ENCODE measurements at regions not wholly inside any gene's neighbourhood (a gene's known extent, or its start where the extent isn't known, plus 50 kb on each side); places are given as distances from the start of the nearest gene placed in this dataset.

DNA sequence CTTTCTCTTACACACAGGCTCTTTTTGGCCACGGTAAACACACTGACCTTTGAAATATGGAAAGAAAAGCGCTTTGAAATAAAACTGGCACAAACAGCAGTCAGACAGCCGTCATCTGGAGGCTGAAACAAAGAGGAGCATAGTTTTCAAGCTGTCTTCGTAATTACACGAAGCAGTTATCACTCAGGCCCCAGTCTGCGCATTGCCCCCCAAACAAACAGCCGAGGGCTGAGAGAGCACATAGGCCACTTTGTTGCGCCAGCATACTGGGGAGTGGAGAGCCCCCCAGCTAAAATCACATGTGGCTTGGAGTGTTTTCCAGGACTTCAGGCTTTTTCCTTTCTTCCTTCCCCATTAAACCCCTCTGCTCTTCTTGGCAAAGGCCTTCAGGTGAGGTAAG is 142.9 kb upstream of the BTG1 start:
- TF ChIP-seq, protein P1, sequence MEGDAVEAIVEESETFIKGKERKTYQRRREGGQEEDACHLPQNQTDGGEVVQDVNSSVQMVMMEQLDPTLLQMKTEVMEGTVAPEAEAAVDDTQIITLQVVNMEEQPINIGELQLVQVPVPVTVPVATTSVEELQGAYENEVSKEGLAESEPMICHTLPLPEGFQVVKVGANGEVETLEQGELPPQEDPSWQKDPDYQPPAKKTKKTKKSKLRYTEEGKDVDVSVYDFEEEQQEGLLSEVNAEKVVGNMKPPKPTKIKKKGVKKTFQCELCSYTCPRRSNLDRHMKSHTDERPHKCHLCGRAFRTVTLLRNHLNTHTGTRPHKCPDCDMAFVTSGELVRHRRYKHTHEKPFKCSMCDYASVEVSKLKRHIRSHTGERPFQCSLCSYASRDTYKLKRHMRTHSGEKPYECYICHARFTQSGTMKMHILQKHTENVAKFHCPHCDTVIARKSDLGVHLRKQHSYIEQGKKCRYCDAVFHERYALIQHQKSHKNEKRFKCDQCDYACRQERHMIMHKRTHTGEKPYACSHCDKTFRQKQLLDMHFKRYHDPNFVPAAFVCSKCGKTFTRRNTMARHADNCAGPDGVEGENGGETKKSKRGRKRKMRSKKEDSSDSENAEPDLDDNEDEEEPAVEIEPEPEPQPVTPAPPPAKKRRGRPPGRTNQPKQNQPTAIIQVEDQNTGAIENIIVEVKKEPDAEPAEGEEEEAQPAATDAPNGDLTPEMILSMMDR (IDR thresholded peaks at IDR 0.05) = no peak
- TF ChIP-seq EZH2 (IDR thresholded peaks at IDR 0.05) = no peak
- TF ChIP-seq EZH2phosphoT487 (IDR thresholded peaks at IDR 0.05) = no peak
- Histone ChIP-seq H3F3A (ENCODE audit: low read depth) (no peaks in the 10 kb centered on the region), H3K4me1 (no peaks in the 10 kb centered on the region), H3K9ac (no peak overlapping the region), H3K79me2 (ENCODE audit: low read depth) (no peaks in the 10 kb centered on the region), H3K4me2 (no peak overlapping the region), H3K4me3 (no peak overlapping the region), H3K9me3 (ENCODE audit: low read depth) (no peaks in the 10 kb centered on the region), H3K36me3 (no peaks in the 10 kb centered on the region), H4K20me1 (ENCODE audit: low read depth) (no peaks in the 10 kb centered on the region), H2AFZ (replicated peaks) (no peak overlapping the region), H3K27me3 (no peaks in the 10 kb centered on the region), H3K27ac (no peak overlapping the region)
- DNase-seq (ENCODE audit: low spot score) = no peak
- H3K36me3 Mint-ChIP-seq = no peaks in the 10 kb centered on the region
- H3K4me3 Mint-ChIP-seq = no peak overlapping the region
- no peaks in the 10 kb centered on the region for H3K27me3 Mint-ChIP-seq (ENCODE audit: insufficient read depth, low read depth)
- H3K27ac Mint-ChIP-seq = no peak overlapping the region
- no peaks in the 10 kb centered on the region for H3K4me1 Mint-ChIP-seq
- H3K9me3 Mint-ChIP-seq = no peaks in the 10 kb centered on the region

DNA sequence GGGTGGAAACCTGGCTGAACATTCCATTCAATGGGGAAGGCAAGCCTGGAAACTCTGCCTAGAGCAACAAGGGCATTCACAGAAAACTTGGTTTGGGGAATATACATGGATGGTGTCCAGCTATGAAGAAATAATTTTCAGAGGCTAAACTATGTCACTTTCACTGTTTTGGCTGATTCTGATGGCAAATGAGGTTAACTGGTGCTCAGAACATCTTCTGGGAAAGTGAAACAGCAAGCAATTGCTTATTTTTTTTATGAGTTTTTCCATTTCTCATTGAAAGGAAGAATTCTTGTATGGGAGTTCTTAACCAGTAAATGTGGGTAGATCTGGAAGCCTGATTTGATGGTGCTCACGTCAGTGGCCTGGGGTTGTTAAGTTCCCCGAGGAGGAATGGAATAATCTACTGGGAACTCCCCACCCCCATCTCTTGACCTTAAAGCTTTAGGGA is 132.8 kb upstream of the BTG1 start:
- no peaks in the 10 kb centered on the region for H3F3A ChIP-seq (ENCODE audit: low read depth)
- H3K9me3 ChIP-seq (ENCODE audit: low read depth) = no peaks in the 10 kb centered on the region
- Mint-ChIP-seq H3K4me1 (peaks cover 14% of the 10 kb centered on the region), H3K4me3 (no peak overlapping the region), H3K36me3 (no peaks in the 10 kb centered on the region), H3K27ac (no peak overlapping the region), H3K27me3 (ENCODE audit: insufficient read depth, low read depth) (peaks cover 3% of the 10 kb centered on the region), H3K9me3 (no peaks in the 10 kb centered on the region)
- H3K27ac ChIP-seq = no peak overlapping the region
- H3K4me2 ChIP-seq = no peak overlapping the region
- H3K4me3 ChIP-seq = no peak overlapping the region
- no peak overlapping the region for H3K9ac ChIP-seq
- no peaks in the 10 kb centered on the region for H3K36me3 ChIP-seq
- peak overlapping the region; percentile 31 for H2AFZ ChIP-seq (replicated peaks)
- H4K20me1 ChIP-seq (ENCODE audit: low read depth) = no peaks in the 10 kb centered on the region
- no peak for DNase-seq (ENCODE audit: low spot score)
- TF ChIP-seq EZH2phosphoT487 (IDR thresholded peaks at IDR 0.05) (no peak), EZH2 (IDR thresholded peaks at IDR 0.05) (no peak)
- TF ChIP-seq, protein P1 (IDR thresholded peaks at IDR 0.05) = no peak
- H3K79me2 ChIP-seq (ENCODE audit: low read depth) = no peaks in the 10 kb centered on the region
- peaks cover 6% of the 10 kb centered on the region for H3K4me1 ChIP-seq
- H3K27me3 ChIP-seq = no peaks in the 10 kb centered on the region

DNA sequence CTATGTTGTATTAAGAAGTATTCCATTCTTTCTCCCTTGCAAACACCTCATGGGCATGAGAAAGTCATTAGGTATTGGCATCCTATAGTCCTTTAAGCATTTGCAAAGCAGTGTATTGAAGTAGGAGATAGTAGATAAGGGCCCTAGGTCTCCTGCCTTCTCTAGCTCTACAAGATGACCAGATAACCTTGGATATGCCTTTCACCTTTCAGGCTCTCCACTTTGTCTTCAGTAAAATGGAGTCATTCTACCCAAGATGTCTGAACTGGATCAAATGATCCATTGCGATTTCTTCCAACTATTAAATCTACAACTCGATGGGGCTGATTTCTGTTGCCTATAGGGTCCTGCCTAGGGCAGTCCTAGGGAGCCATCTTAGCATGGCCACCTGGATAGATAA is 132.1 kb upstream of the BTG1 start:
- no peaks in the 10 kb centered on the region for H3F3A ChIP-seq (ENCODE audit: low read depth)
- H3K27ac ChIP-seq = no peak overlapping the region
- Mint-ChIP-seq H3K36me3 (no peaks in the 10 kb centered on the region), H3K4me3 (no peak overlapping the region), H3K27ac (no peak overlapping the region), H3K4me1 (peaks cover 14% of the 10 kb centered on the region), H3K27me3 (ENCODE audit: insufficient read depth, low read depth) (peaks cover 3% of the 10 kb centered on the region), H3K9me3 (no peaks in the 10 kb centered on the region)
- no peak for DNase-seq (ENCODE audit: low spot score)
- no peak overlapping the region for H3K4me3 ChIP-seq
- no peaks in the 10 kb centered on the region for H3K27me3 ChIP-seq
- no peaks in the 10 kb centered on the region for H3K36me3 ChIP-seq
- H3K4me1 ChIP-seq = peaks cover 6% of the 10 kb centered on the region
- no peak overlapping the region for H2AFZ ChIP-seq (replicated peaks)
- no peaks in the 10 kb centered on the region for H3K9me3 ChIP-seq (ENCODE audit: low read depth)
- no peaks in the 10 kb centered on the region for H3K79me2 ChIP-seq (ENCODE audit: low read depth)
- no peaks in the 10 kb centered on the region for H4K20me1 ChIP-seq (ENCODE audit: low read depth)
- TF ChIP-seq EZH2 (IDR thresholded peaks at IDR 0.05) = no peak
- TF ChIP-seq, protein P1 (IDR thresholded peaks at IDR 0.05) = no peak
- TF ChIP-seq EZH2phosphoT487 (IDR thresholded peaks at IDR 0.05) = no peak
- no peak overlapping the region for H3K4me2 ChIP-seq
- H3K9ac ChIP-seq = no peak overlapping the region

Measured in neural progenitor cell (in vitro differentiated cells).